HG03280 (cell line): ENCODE measurements at regions not wholly inside any gene's neighbourhood (a gene's known extent, or its start where the extent isn't known, plus 50 kb on each side); places are given as distances from the start of the nearest gene placed in this dataset.

Experiments
- ATAC-seq: cut with Tn5 transposase; IDR thresholded peaks from one replicate; pipeline ENCODE4 v1.9.1; 2021; ENCODE audit warnings: mild to moderate bottlenecking, moderate library complexity; ENCODE audit not compliant: unreplicated experiment

- ATAC-seq: no peak
These were observed 243.5 kb upstream of the SEMA6D start for GRCh38 chr15:47473832-47474231.

- no peak for ATAC-seq
These were observed 242.0 kb upstream of the SEMA6D start for GRCh38 chr15:47475336-47475735.

GRCh38 chr15:47477341-47477740 lies 240.0 kb upstream of the SEMA6D start:
- ATAC-seq: no peak

GRCh38 chr15:47484059-47484458 lies 233.2 kb upstream of the SEMA6D start:
- ATAC-seq: no peak

GRCh38 chr15:47484997-47485396 lies 232.3 kb upstream of the SEMA6D start:
- no peak for ATAC-seq

- no peak for ATAC-seq
These were observed 231.9 kb upstream of the SEMA6D start for GRCh38 chr15:47485419-47485818.

GRCh38 chr15:47486040-47486439 lies 231.3 kb upstream of the SEMA6D start:
- ATAC-seq: no peak

GRCh38 chr15:47492195-47492594 lies 225.1 kb upstream of the SEMA6D start:
- ATAC-seq: no peak

- ATAC-seq: no peak
These were observed 223.7 kb upstream of the SEMA6D start for GRCh38 chr15:47493357-47494247.

GRCh38 chr15:47496343-47497185 lies 220.7 kb upstream of the SEMA6D start:
- no peak for ATAC-seq

GRCh38 chr15:47500842-47501241 lies 216.5 kb upstream of the SEMA6D start:
- no peak for ATAC-seq

GRCh38 chr15:47502041-47502440 lies 215.3 kb upstream of the SEMA6D start:
- no peak for ATAC-seq

GRCh38 chr15:47503876-47504275 lies 213.4 kb upstream of the SEMA6D start:
- no peak for ATAC-seq

GRCh38 chr15:47504624-47505256 lies 212.6 kb upstream of the SEMA6D start:
- no peak for ATAC-seq

- ATAC-seq: no peak
These were observed 211.5 kb upstream of the SEMA6D start for GRCh38 chr15:47505712-47506328.

GRCh38 chr15:47506329-47507100 lies 210.8 kb upstream of the SEMA6D start:
- ATAC-seq: no peak

GRCh38 chr15:47507221-47507985 lies 209.9 kb upstream of the SEMA6D start:
- ATAC-seq: no peak

GRCh38 chr15:47511261-47511660 lies 206.0 kb upstream of the SEMA6D start:
- ATAC-seq: no peak

GRCh38 chr15:47513471-47513870 lies 203.8 kb upstream of the SEMA6D start:
- no peak for ATAC-seq
